Esophagus squamous epithelium (tissue), 5 donors: ENCODE measurements at regions not wholly inside any gene's neighbourhood (a gene's known extent, or its start where the extent isn't known, plus 50 kb on each side); places are given as distances from the start of the nearest gene placed in this dataset.

Experiments
- DNase-seq: peaks from one replicate; lab custom pipeline; 2025; lab: John Stamatoyannopoulos, UW
- H3K27ac ChIP-seq, 4 donors: fragments of 200-600 bp; sonication (generic); one replicate each; pipeline ENCODE4 v1.5.1; 2016 to 2019; ENCODE audit warnings: mild to moderate bottlenecking in 1 of 4
- H3K27me3 ChIP-seq, 4 donors: fragments of 200-600 bp; sonication (generic); 1 replicate in 3 of 4; 2 replicates in 1 of 4; pipeline versions ENCODE4 v1.5.1 to v1.6.0; 2017 to 2021; ENCODE audit warnings: antibody characterized with exemption in 1 of 4
- H3K36me3 ChIP-seq, 3 donors: fragments of 200-600 bp; sonication (generic); one replicate each; pipeline ENCODE4 v1.5.1; 2016 to 2019
- H3K4me1 ChIP-seq, 3 donors: fragments of 200-600 bp; sonication (generic); one replicate each; pipeline ENCODE4 v1.5.1; 2017 to 2019
- H3K4me3 ChIP-seq, 4 donors: fragments of 200-600 bp; sonication (generic); 1 replicate in 3 of 4; 2 replicates in 1 of 4; pipeline ENCODE4 v1.5.1; 2016 to 2019; ENCODE audit warnings: mild to moderate bottlenecking in 2 of 4, moderate library complexity in 1 of 4
- H3K9me3 ChIP-seq, 3 donors: fragments of 200-600 bp; sonication (generic); one replicate each; pipeline ENCODE4 v1.5.1; 2016 to 2019
- CTCF ChIP-seq, 6 experiments: fragments of 450-650 bp in 4 of 6; fragments of 200-600 bp in 2 of 6; sonication (generic) in 2 of 6; IDR thresholded peaks; one replicate each; pipeline ENCODE4 v1.5.1; 2016 to 2019; ENCODE audit warnings: antibody characterized with exemption in 6 of 6, mild to moderate bottlenecking in 4 of 6, moderate library complexity in 4 of 6
- POLR2A ChIP-seq, 4 donors: fragments of 450-650 bp; IDR thresholded peaks; one replicate each; pipeline ENCODE4 v1.6.1; 2017; ENCODE audit warnings: antibody characterized with exemption in 4 of 4, mild to moderate bottlenecking in 4 of 4, moderate library complexity in 3 of 4
- WGBS, 2 donors: methylation state at CpG; one replicate each; pipeline ENCODE4 v1.1.5; 2018; 5-methylcytosine and 5-hydroxymethylcytosine counted together
- intact Hi-C: fragments of 100-400 bp; cut with DNase I; formaldehyde crosslinking; loops from one replicate; pipeline ENCODE4 v1.15.0; 2022
- donor health status: DM: yes; HTN: yes; CAD: no.

GRCh38 chr14:55798406-55798805 lies 218.4 kb downstream of the KTN1 start:
- 81 to 87% methylated on average over 3 of the region's 3 CpGs for WGBS, 2 donors
- H3K4me1 ChIP-seq: peaks cover 6 to 24% (median 8%) of the 10 kb centered on the region in 3 donors
- no peak for DNase-seq
- no peaks in the 10 kb centered on the region for H3K9me3 ChIP-seq
- H3K36me3 ChIP-seq: no peaks in the 10 kb centered on the region
- no peak overlapping the region for H3K27ac ChIP-seq
- intact Hi-C loops: no loop called here
- H3K27me3 ChIP-seq: no peaks in the 10 kb centered on the region
- H3K4me3 ChIP-seq: no peak overlapping the region
- no peak for TF ChIP-seq POLR2A (IDR thresholded peaks at IDR 0.05)
- TF ChIP-seq CTCF (IDR thresholded peaks at IDR 0.05): no peak

GRCh38 chr14:55799508-55800095 lies 219.6 kb downstream of the KTN1 start:
- Histone ChIP-seq H3K9me3 (no peaks in the 10 kb centered on the region), H3K4me3 (no peak overlapping the region), H3K36me3 (no peaks in the 10 kb centered on the region), H3K27me3 (no peaks in the 10 kb centered on the region), H3K4me1 (peaks cover 12 to 28% (median 15%) of the 10 kb centered on the region in 3 donors), H3K27ac (no peak overlapping the region)
- no peak for TF ChIP-seq POLR2A (IDR thresholded peaks at IDR 0.05)
- no peak for TF ChIP-seq CTCF (IDR thresholded peaks at IDR 0.05)
- intact Hi-C loops: no loop called here
- 60 to 67% methylated on average over 1 to 3 of the region's 3 CpGs for WGBS, 2 donors
- DNase-seq: no peak

GRCh38 chr14:55800156-55800785 lies 220.3 kb downstream of the KTN1 start:
- Histone ChIP-seq H3K27me3 (no peaks in the 10 kb centered on the region), H3K36me3 (no peaks in the 10 kb centered on the region), H3K4me3 (no peak overlapping the region), H3K4me1 (peaks cover 12 to 22% (median 15%) of the 10 kb centered on the region in 3 donors), H3K9me3 (no peaks in the 10 kb centered on the region), H3K27ac (no peak overlapping the region)
- 91 to 93% methylated on average over 2 to 3 of the region's 3 CpGs for WGBS, 2 donors
- intact Hi-C loops: no loop called here
- no peak for DNase-seq
- no peak for TF ChIP-seq CTCF (IDR thresholded peaks at IDR 0.05)
- TF ChIP-seq POLR2A (IDR thresholded peaks at IDR 0.05): no peak

GRCh38 chr14:55801121-55801520 lies 221.1 kb downstream of the KTN1 start:
- intact Hi-C loops: no loop called here
- no peak for TF ChIP-seq CTCF (IDR thresholded peaks at IDR 0.05)
- TF ChIP-seq POLR2A (IDR thresholded peaks at IDR 0.05): no peak
- Histone ChIP-seq H3K4me1 (peaks cover 12 to 21% (median 15%) of the 10 kb centered on the region in 3 donors), H3K27me3 (no peaks in the 10 kb centered on the region), H3K27ac (no peak overlapping the region), H3K4me3 (no peak overlapping the region), H3K36me3 (no peaks in the 10 kb centered on the region), H3K9me3 (no peaks in the 10 kb centered on the region)
- DNase-seq: no peak
- 0% methylated on average over 1 of the region's 1 CpG for WGBS, 2 donors

- no peaks in the 10 kb centered on the region for H3K27me3 ChIP-seq
- peaks cover 12 to 40% (median 30%) of the 10 kb centered on the region in 3 donors for H3K4me1 ChIP-seq
- peak in 5 of 6 experiments; percentile 20 to 48 (median 25) for TF ChIP-seq CTCF (IDR thresholded peaks at IDR 0.05)
- no peak for TF ChIP-seq POLR2A (IDR thresholded peaks at IDR 0.05)
- H3K36me3 ChIP-seq: no peaks in the 10 kb centered on the region
- no peak overlapping the region for H3K4me3 ChIP-seq
- intact Hi-C loops: no loop called here
- H3K9me3 ChIP-seq: no peaks in the 10 kb centered on the region
- H3K27ac ChIP-seq: peak overlapping the region; percentile 5 to 59 (median 34)
- no peak for DNase-seq
- 48 to 58% methylated on average over 4 of the region's 4 CpGs for WGBS, 2 donors
Observed at GRCh38 chr14:55802986-55803872, 223.2 kb downstream of the KTN1 start.
